ENCODE measurements at regions not wholly inside any gene's neighbourhood (a gene's known extent, or its start where the extent isn't known, plus 50 kb on each side); places are given as distances from the start of the nearest gene placed in this dataset.

DNA sequence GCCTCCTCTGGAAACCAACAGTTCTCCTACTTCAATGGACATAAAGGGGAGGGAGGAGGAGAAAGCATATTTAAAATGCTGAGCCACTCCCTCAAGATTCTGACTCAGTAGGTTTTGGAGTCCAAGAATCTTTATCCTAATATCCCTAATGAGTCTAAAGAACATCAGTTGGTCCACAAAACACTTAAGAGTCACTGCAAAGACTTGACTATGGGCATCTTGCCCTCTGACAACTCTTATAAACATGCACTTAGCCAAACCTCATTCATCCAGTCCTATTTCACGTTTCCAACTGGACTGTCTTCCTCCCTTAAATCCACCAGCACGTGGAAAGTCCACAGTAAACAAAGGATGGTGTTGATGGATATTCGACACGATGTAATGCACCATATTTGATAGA, 172.5 kb downstream of the FAM114A2 start:
- TF ChIP-seq, protein P1, sequence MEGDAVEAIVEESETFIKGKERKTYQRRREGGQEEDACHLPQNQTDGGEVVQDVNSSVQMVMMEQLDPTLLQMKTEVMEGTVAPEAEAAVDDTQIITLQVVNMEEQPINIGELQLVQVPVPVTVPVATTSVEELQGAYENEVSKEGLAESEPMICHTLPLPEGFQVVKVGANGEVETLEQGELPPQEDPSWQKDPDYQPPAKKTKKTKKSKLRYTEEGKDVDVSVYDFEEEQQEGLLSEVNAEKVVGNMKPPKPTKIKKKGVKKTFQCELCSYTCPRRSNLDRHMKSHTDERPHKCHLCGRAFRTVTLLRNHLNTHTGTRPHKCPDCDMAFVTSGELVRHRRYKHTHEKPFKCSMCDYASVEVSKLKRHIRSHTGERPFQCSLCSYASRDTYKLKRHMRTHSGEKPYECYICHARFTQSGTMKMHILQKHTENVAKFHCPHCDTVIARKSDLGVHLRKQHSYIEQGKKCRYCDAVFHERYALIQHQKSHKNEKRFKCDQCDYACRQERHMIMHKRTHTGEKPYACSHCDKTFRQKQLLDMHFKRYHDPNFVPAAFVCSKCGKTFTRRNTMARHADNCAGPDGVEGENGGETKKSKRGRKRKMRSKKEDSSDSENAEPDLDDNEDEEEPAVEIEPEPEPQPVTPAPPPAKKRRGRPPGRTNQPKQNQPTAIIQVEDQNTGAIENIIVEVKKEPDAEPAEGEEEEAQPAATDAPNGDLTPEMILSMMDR (IDR thresholded peaks at IDR 0.05; ENCODE audit: insufficient read depth, low read depth, low read length) = no peak
- Histone ChIP-seq H3K36me3 (ENCODE audit: control insufficient read depth, insufficient read depth, low read length) (no peaks in the 10 kb centered on the region), H3K4me3 (ENCODE audit: low read depth, low read length) (no peak overlapping the region), H3K27me3 (ENCODE audit: control insufficient read depth, insufficient read depth, low read length) (no peaks in the 10 kb centered on the region)
- no peak for DNase-seq (ENCODE audit: low read depth)
- ChIA-PET CTCF (no interaction called here), POLR2A (no interaction called here)

DNA sequence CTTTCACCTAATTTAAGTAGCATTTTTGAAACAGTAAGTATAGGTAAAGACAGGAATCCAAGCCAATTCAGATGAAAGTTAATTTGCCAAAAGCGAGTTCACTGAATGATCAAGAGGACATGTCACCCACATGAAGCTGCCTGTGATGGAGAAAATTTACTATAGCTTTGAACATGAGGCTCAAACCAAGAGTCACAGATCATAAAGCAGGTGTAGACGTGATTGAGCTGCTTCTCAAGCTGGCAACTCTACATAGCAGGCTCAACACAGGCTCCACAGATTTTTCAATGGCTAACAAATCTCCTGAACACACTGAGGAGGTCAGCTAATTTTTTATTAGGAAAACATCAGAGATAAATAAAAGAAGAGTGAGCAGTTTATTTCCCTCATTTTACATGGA, 173.7 kb downstream of the FAM114A2 start:
- TF ChIP-seq, protein P1 (IDR thresholded peaks at IDR 0.05; ENCODE audit: insufficient read depth, low read depth, low read length) = no peak
- Histone ChIP-seq H3K27me3 (ENCODE audit: control insufficient read depth, insufficient read depth, low read length) (no peaks in the 10 kb centered on the region), H3K36me3 (ENCODE audit: control insufficient read depth, insufficient read depth, low read length) (no peaks in the 10 kb centered on the region), H3K4me3 (ENCODE audit: low read depth, low read length) (no peak overlapping the region)
- ChIA-PET CTCF (no interaction called here), POLR2A (no interaction called here)
- DNase-seq (ENCODE audit: low read depth) = no peak

DNA sequence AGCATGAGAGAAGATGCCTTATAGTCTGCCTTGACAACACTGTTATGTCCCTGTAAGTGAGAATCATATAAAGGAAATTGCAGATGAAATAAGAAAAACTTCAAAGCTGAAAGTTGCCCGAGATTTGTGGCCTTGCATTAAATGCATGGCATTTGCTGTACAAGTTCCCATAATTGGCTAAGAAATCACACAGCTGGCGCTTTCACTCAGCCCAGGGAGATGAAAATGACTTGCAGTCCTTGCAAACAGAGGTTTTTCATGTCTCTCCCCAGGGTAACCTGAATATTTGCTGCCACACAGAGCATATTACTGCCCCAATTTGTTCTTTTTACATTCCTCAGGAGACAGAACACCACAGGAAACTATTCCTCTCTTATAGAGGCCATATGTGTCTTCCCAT, 174.8 kb downstream of the FAM114A2 start:
- no peak overlapping the region for H3K4me3 ChIP-seq (ENCODE audit: low read depth, low read length)
- POLR2A ChIA-PET = no interaction called here
- DNase-seq (ENCODE audit: low read depth) = no peak
- no peaks in the 10 kb centered on the region for H3K36me3 ChIP-seq (ENCODE audit: control insufficient read depth, insufficient read depth, low read length)
- TF ChIP-seq, protein P1 (IDR thresholded peaks at IDR 0.05; ENCODE audit: insufficient read depth, low read depth, low read length) = no peak
- H3K27me3 ChIP-seq (ENCODE audit: control insufficient read depth, insufficient read depth, low read length) = no peaks in the 10 kb centered on the region
- CTCF ChIA-PET = interaction anchor here (0.8 kb wide), 1 partner anchor 10 kb away, joined by 3 read pairs; no protein-coding TSS in a partner anchor
